Astrocyte of the cerebellum (primary cell): ENCODE measurements at regions not wholly inside any gene's neighbourhood (a gene's known extent, or its start where the extent isn't known, plus 50 kb on each side); places are given as distances from the start of the nearest gene placed in this dataset.

Experiments used
- DNase-seq: peaks from one replicate; pipeline ENCODE4 v3.0.0-alpha.2; 2011; ENCODE audit warnings: low read depth
- H3K4me3 ChIP-seq: 2 replicates; pipeline ENCODE4 v1.5.1; 2011; ENCODE audit warnings: mild to moderate bottlenecking, low read depth, low read length, moderate library complexity
- CTCF ChIP-seq: IDR thresholded peaks from 2 replicates; pipeline ENCODE4 v1.5.1; 2012; ENCODE audit warnings: low read length, low read depth, moderate library complexity, mild to moderate bottlenecking; ENCODE audit errors: missing control alignments
- in situ Hi-C: cut with HindIII; loops from 2 replicates; pipeline ENCODE4 v1.10.0; 2017; ENCODE audit warnings: low sequenced_read_pairs

DNA sequence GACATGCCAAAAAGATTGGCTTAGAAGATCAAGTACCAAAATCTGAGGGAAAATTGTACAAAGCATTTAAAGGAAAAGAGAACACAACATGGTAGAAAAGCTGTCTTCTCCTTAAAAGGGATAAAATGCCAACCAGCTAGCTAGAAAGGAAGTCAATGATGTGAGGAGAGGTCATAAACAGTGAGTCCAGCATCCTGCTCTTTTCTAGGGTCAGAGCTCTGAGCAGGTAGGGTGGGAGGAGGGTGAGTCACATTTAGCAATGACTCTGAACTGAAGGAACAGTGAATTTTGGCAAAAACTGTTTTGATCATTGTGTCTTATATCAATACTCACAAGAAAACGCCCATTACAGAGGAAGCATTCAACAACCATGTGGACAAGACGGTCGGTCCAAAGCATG is 322.3 kb downstream of the DAD1 start:
- H3K4me3 ChIP-seq, result no peak overlapping the region
- in situ Hi-C loops, result no loop called here
- no peak for TF ChIP-seq CTCF
- DNase-seq, result no peak

GRCh38 chr14:22266142-22266442 is 322.9 kb downstream of the DAD1 start:
- no peak overlapping the region for H3K4me3 ChIP-seq
- no peak for TF ChIP-seq CTCF
- no peak for DNase-seq
- in situ Hi-C loops, result no loop called here

DNA sequence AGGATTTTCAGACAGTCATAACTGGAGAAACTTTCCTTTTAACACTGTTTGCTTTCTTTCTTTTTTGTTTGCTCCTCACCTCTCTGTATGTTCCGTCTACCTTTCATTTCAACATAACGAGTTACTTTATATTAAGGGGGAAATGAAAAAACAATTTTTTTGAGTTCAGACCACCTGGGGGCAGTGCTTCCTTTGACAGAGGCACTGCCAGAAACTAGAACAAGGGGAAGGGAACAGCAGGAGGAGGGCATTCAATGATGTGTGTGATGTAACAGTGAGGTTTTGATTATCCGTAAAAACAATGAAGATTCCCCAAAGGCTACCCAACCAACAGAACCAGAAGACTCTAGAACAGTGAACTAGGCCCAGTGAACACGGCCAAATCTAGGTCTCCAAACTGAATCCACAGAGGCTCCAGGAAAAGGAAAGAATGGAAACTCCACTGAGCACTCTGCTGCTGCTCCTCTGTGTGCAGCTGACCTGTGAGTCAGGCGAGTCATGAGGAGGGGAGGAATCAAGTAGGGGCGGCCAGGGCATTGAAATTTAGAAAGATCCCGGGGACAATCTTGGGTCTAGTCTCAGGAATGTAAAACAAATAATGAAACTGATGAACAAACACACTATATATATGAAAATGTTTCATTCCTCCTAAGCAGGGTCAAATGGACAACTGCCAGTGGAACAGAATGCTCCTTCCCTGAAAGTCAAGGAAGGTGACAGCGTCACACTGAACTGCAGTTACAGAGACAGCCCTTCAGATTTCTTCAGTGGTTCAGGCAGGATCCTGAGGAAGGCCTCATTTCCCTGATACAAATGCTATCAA is 323.5 kb downstream of the DAD1 start:
- DNase-seq, result no peak
- in situ Hi-C loops, result no loop called here
- peak; percentile 39 for TF ChIP-seq CTCF
- H3K4me3 ChIP-seq, result no peak overlapping the region

DNA sequence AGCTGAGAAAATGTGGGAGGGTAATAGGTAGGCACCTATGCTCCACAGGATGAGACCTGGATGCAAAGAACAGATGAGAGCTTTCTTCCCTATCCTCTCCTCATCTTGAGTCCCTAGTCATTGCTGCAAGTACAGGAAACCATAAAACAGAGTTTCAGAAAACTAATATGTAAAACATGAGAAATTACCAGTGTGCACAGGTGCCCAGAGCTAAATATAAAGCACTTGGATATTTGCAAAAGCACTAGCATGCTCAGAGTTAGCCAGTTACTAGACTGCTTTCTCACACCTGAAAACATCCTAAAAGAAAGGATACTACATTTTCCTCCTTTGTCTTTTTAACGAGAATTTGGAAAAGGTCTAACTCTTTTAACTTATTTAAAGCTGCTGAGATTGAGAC is 324.3 kb downstream of the DAD1 start:
- H3K4me3 ChIP-seq, result no peak overlapping the region
- in situ Hi-C loops, result no loop called here
- no peak for TF ChIP-seq CTCF
- no peak for DNase-seq

DNA sequence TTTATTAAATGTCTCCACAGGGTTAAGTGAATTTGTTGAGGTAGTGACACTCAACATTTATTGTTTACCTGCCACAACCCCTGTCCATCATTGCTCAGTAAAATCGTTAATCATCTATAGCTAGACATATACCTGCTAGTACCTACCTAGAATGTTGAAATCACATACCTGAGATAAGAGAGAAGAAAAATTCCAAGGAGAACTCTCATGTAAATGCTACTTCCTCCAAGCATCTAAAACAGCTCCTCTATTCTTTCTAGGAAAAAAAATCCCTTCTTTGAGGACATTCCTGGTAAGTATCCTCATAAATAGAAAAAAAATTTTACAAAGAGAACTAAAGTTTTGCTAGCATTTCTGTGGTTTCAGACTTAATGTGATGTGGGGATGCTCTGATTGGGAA is 325.1 kb downstream of the DAD1 start:
- H3K4me3 ChIP-seq, result no peak overlapping the region
- no peak for TF ChIP-seq CTCF
- no peak for DNase-seq
- in situ Hi-C loops, result no loop called here

DNA sequence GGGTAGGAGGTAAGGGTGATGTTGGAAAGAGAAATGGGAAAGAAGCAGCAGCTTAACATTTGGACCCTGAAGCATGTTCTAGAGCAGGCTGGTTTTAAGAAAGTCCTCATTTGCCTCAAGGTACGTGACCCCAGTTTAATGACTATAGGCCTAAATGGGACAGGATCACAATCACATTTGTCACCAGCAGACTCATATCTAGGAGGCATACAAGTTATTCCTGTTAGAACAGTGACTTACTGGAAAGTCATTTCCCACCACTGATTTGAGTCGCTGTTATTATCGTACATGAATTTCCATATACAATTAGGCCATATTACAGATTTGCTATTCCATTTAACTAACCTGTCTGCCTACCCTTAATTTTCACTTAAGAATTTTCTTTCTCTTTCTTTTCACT is 326.1 kb downstream of the DAD1 start:
- DNase-seq, result no peak
- no peak for TF ChIP-seq CTCF
- no peak overlapping the region for H3K4me3 ChIP-seq
- in situ Hi-C loops, result no loop called here
